OCI-LY1 (cell line): ENCODE measurements at regions not wholly inside any gene's neighbourhood (a gene's known extent, or its start where the extent isn't known, plus 50 kb on each side); places are given as distances from the start of the nearest gene placed in this dataset.

Source experiments
- H2AFZ ChIP-seq: fragments of 200-600 bp; sonication (generic), shearing (Covaris generic); 2 replicates; pipeline ENCODE4 v1.6.0; 2014; ENCODE audit warnings: antibody characterized with exemption, mild to moderate bottlenecking, low read length
- H3F3A ChIP-seq: fragments of 200-600 bp; sonication (generic), shearing (Covaris generic); 2 replicates; pipeline ENCODE4 v1.6.0; 2014; ENCODE audit warnings: mild to moderate bottlenecking, antibody characterized with exemption, low read length, moderate library complexity; ENCODE audit not compliant: insufficient read depth
- H3K27ac ChIP-seq: fragments of 200-600 bp; sonication (generic); 2 replicates; pipeline ENCODE4 v1.5.1; 2014; ENCODE audit warnings: low read length, mixed run types, mild to moderate bottlenecking, low read depth; ENCODE audit not compliant: poor library complexity, severe bottlenecking
- H3K27me3 ChIP-seq: fragments of 200-600 bp; sonication (generic); 2 replicates; pipeline ENCODE4 v1.6.0; 2014; ENCODE audit warnings: antibody characterized with exemption, mild to moderate bottlenecking, low read length, moderate library complexity; ENCODE audit not compliant: insufficient read depth
- H3K36me3 ChIP-seq: fragments of 200-600 bp; sonication (generic); 2 replicates; pipeline ENCODE4 v1.6.1; 2014; ENCODE audit warnings: mild to moderate bottlenecking, antibody characterized with exemption, low read length, moderate library complexity, mixed read lengths; ENCODE audit not compliant: insufficient read depth
- H3K4me1 ChIP-seq: fragments of 200-600 bp; sonication (generic); 2 replicates; pipeline ENCODE4 v1.5.1; 2014; ENCODE audit warnings: mild to moderate bottlenecking, low read length, moderate library complexity; ENCODE audit not compliant: insufficient read depth, severe bottlenecking
- H3K4me2 ChIP-seq: fragments of 200-600 bp; sonication (generic), shearing (Covaris generic); 2 replicates; pipeline ENCODE4 v1.6.1; 2014; ENCODE audit warnings: low read length
- H3K4me3 ChIP-seq: fragments of 200-600 bp; sonication (generic); 2 replicates; pipeline ENCODE4 v1.5.1; 2014; ENCODE audit warnings: low read length, low read depth, mild to moderate bottlenecking, mixed read lengths; ENCODE audit not compliant: poor library complexity, severe bottlenecking
- H3K79me2 ChIP-seq: fragments of 200-600 bp; shearing (Covaris generic); 2 replicates; pipeline ENCODE4 v1.6.1; 2016; ENCODE audit warnings: mixed run types, low read length, mixed read lengths; ENCODE audit not compliant: insufficient read depth
- H3K9ac ChIP-seq: fragments of 200-600 bp; sonication (generic), shearing (Covaris generic); 2 replicates; pipeline ENCODE4 v1.6.1; 2014; ENCODE audit warnings: mild to moderate bottlenecking, low read length, mixed read lengths
- H3K9me2 ChIP-seq: fragments of 200-600 bp; sonication (generic), shearing (Covaris generic); 2 replicates; pipeline ENCODE4 v1.6.1; 2014; ENCODE audit warnings: low read depth, mild to moderate bottlenecking, low read length, mixed read lengths
- H3K9me3 ChIP-seq: fragments of 200-600 bp; shearing (Covaris generic); 2 replicates; pipeline ENCODE4 v1.6.1; 2014; ENCODE audit warnings: low read length, mixed read lengths
- H4K20me1 ChIP-seq: fragments of 200-600 bp; sonication (generic), shearing (Covaris generic); 2 replicates; pipeline ENCODE4 v1.6.0; 2016; ENCODE audit warnings: mild to moderate bottlenecking, low read length; ENCODE audit not compliant: insufficient read depth
- EZH2 ChIP-seq: fragments of 200-600 bp; sonication (generic), shearing (Covaris generic); IDR thresholded peaks from 2 replicates; pipeline ENCODE4 v1.8.0; 2017; ENCODE audit warnings: borderline replicate concordance, mixed run types, mild to moderate bottlenecking, antibody characterized with exemption, low read length, moderate library complexity, mixed read lengths
- TF ChIP-seq, protein P1 (sequence below): fragments of 200-600 bp; sonication (generic), shearing (Covaris generic); IDR thresholded peaks from 2 replicates; pipeline ENCODE4 v1.5.1; 2017; ENCODE audit warnings: mild to moderate bottlenecking, antibody characterized with exemption, low read length, moderate library complexity, mixed read lengths

DNA sequence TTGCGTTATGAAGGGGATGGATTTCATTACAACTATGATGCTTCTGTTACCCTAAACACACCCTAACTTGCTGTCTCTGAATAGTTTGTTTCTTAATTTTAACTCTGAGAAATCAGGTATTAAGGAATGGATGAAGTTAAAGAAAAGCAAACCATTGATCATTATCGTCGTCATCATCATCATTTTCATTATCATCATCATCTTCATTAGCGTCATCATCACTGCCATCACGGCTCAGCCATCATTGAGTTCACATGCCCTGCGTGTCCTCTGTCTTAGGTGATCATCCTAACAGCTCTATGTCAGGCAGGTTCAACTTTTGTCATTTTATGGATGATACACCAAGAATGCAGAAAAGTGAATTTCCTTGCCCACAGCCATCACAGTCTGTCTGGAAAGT, 477.5 kb upstream of the EEF2KMT start:
- no peak overlapping the region for H2AFZ ChIP-seq
- no peaks in the 10 kb centered on the region for H3F3A ChIP-seq
- no peak overlapping the region for H3K4me2 ChIP-seq
- H3K9me3 ChIP-seq = no peaks in the 10 kb centered on the region
- H3K27ac ChIP-seq = no peak overlapping the region
- H3K9ac ChIP-seq = no peak overlapping the region
- H3K36me3 ChIP-seq = no peaks in the 10 kb centered on the region
- no peaks in the 10 kb centered on the region for H3K27me3 ChIP-seq
- H4K20me1 ChIP-seq = no peaks in the 10 kb centered on the region
- TF ChIP-seq, protein P1, sequence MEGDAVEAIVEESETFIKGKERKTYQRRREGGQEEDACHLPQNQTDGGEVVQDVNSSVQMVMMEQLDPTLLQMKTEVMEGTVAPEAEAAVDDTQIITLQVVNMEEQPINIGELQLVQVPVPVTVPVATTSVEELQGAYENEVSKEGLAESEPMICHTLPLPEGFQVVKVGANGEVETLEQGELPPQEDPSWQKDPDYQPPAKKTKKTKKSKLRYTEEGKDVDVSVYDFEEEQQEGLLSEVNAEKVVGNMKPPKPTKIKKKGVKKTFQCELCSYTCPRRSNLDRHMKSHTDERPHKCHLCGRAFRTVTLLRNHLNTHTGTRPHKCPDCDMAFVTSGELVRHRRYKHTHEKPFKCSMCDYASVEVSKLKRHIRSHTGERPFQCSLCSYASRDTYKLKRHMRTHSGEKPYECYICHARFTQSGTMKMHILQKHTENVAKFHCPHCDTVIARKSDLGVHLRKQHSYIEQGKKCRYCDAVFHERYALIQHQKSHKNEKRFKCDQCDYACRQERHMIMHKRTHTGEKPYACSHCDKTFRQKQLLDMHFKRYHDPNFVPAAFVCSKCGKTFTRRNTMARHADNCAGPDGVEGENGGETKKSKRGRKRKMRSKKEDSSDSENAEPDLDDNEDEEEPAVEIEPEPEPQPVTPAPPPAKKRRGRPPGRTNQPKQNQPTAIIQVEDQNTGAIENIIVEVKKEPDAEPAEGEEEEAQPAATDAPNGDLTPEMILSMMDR = no peak
- no peak for TF ChIP-seq EZH2
- no peaks in the 10 kb centered on the region for H3K9me2 ChIP-seq
- no peaks in the 10 kb centered on the region for H3K4me1 ChIP-seq
- no peak overlapping the region for H3K4me3 ChIP-seq
- H3K79me2 ChIP-seq = no peaks in the 10 kb centered on the region

GRCh38 chr16:5572056-5572455, 474.5 kb upstream of the EEF2KMT start:
- Histone ChIP-seq H3K36me3 (no peaks in the 10 kb centered on the region), H4K20me1 (no peaks in the 10 kb centered on the region), H3F3A (no peaks in the 10 kb centered on the region), H3K9ac (no peak overlapping the region), H3K27me3 (no peaks in the 10 kb centered on the region), H3K27ac (no peak overlapping the region), H3K79me2 (no peaks in the 10 kb centered on the region), H3K4me2 (no peak overlapping the region), H2AFZ (no peak overlapping the region), H3K9me2 (no peaks in the 10 kb centered on the region), H3K4me3 (no peak overlapping the region), H3K9me3 (no peaks in the 10 kb centered on the region), H3K4me1 (no peaks in the 10 kb centered on the region)
- TF ChIP-seq EZH2 = no peak
- TF ChIP-seq, protein P1 = no peak

- H3K79me2 ChIP-seq = no peaks in the 10 kb centered on the region
- no peak overlapping the region for H3K9ac ChIP-seq
- H3K4me2 ChIP-seq = no peak overlapping the region
- no peaks in the 10 kb centered on the region for H3K9me2 ChIP-seq
- no peak overlapping the region for H2AFZ ChIP-seq
- no peak overlapping the region for H3K27ac ChIP-seq
- H3K27me3 ChIP-seq = no peaks in the 10 kb centered on the region
- no peak for TF ChIP-seq EZH2
- TF ChIP-seq, protein P1 = no peak
- no peaks in the 10 kb centered on the region for H4K20me1 ChIP-seq
- H3K36me3 ChIP-seq = no peaks in the 10 kb centered on the region
- H3K9me3 ChIP-seq = no peaks in the 10 kb centered on the region
- H3F3A ChIP-seq = no peaks in the 10 kb centered on the region
- H3K4me3 ChIP-seq = no peak overlapping the region
- H3K4me1 ChIP-seq = no peaks in the 10 kb centered on the region
Measured at GRCh38 chr16:5571446-5571845, 473.9 kb upstream of the EEF2KMT start.
